Fibroblast of mammary gland (primary cell): ENCODE measurements at regions not wholly inside any gene's neighbourhood (a gene's known extent, or its start where the extent isn't known, plus 50 kb on each side); places are given as distances from the start of the nearest gene placed in this dataset.

ENCODE experiments used
- DNase-seq: peaks from one replicate; pipeline ENCODE4 v3.0.0-alpha.2; 2010; ENCODE audit warnings: low read depth
- H3K4me3 ChIP-seq: 2 replicates; pipeline ENCODE4 v1.5.1; 2011; ENCODE audit warnings: low read depth, mild to moderate bottlenecking, low read length, moderate library complexity; ENCODE audit not compliant: control insufficient read depth
- CTCF ChIP-seq: conservative IDR thresholded peaks from 2 replicates; pipeline ENCODE4 v1.5.1; 2011; ENCODE audit warnings: low read depth, low read length, inconsistent platforms; ENCODE audit not compliant: control insufficient read depth, insufficient read depth

- no peak overlapping the region for H3K4me3 ChIP-seq
- no peak for DNase-seq
- TF ChIP-seq CTCF = no peak
Measured at GRCh38 chr1:209377995-209378394, 205.5 kb upstream of the CAMK1G start.

GRCh38 chr1:209379280-209379679 is 204.2 kb upstream of the CAMK1G start:
- DNase-seq = no peak
- no peak overlapping the region for H3K4me3 ChIP-seq
- TF ChIP-seq CTCF = no peak

GRCh38 chr1:209380420-209380819 is 203.1 kb upstream of the CAMK1G start:
- TF ChIP-seq CTCF = no peak
- no peak overlapping the region for H3K4me3 ChIP-seq
- no peak for DNase-seq

- no peak for DNase-seq
- TF ChIP-seq CTCF = no peak
- no peak overlapping the region for H3K4me3 ChIP-seq
Measured at GRCh38 chr1:209382231-209383100, 201.0 kb upstream of the CAMK1G start.

GRCh38 chr1:209383422-209383821 is 200.1 kb upstream of the CAMK1G start:
- TF ChIP-seq CTCF = no peak
- no peak overlapping the region for H3K4me3 ChIP-seq
- no peak for DNase-seq

- H3K4me3 ChIP-seq = no peak overlapping the region
- no peak for DNase-seq
- no peak for TF ChIP-seq CTCF
Measured at GRCh38 chr1:209383907-209384709, 199.4 kb upstream of the CAMK1G start.
